Right renal pelvis (tissue), 4 donors: ENCODE measurements at regions not wholly inside any gene's neighbourhood (a gene's known extent, or its start where the extent isn't known, plus 50 kb on each side); places are given as distances from the start of the nearest gene placed in this dataset.
"Not testable (repeated sequence)": the region's sequence is repeated elsewhere in the genome, so short reads cannot be mapped to it uniquely, and the experiment has no call there.

Experiments used
- DNase-seq, 4 donors: peaks; one replicate each; pipeline ENCODE4 v3.0.0-alpha.2; 2013; ENCODE audit warnings: low read depth in 4 of 4, low spot score in 3 of 4, missing footprints in 1 of 4

GRCh38 chr2:91568391-91569338, 2877.2 kb downstream of the RPIA start:
- DNase-seq = not testable (repeated sequence)

GRCh38 chr2:91571239-91571923, 2879.9 kb downstream of the RPIA start:
- not testable (repeated sequence) for DNase-seq

- DNase-seq = not testable (repeated sequence)
Observed at GRCh38 chr2:91573018-91573417, 2881.5 kb downstream of the RPIA start.

GRCh38 chr2:91573755-91574154, 2882.3 kb downstream of the RPIA start:
- DNase-seq = not testable (repeated sequence)

- not testable (repeated sequence) for DNase-seq
Observed at GRCh38 chr2:91574255-91574654, 2882.8 kb downstream of the RPIA start.

GRCh38 chr2:91575701-91576100, 2884.2 kb downstream of the RPIA start:
- DNase-seq = not testable (repeated sequence)

GRCh38 chr2:91577406-91577805, 2885.9 kb downstream of the RPIA start:
- DNase-seq = not testable (repeated sequence)

- DNase-seq = not testable (repeated sequence)
Observed at GRCh38 chr2:91578678-91579077, 2887.2 kb downstream of the RPIA start.

- DNase-seq = not testable (repeated sequence)
Observed at GRCh38 chr2:91579555-91579954, 2888.1 kb downstream of the RPIA start.

- not testable (repeated sequence) for DNase-seq
Observed at GRCh38 chr2:91580043-91580442, 2888.6 kb downstream of the RPIA start.

- not testable (repeated sequence) for DNase-seq
Observed at GRCh38 chr2:91587098-91587497, 2895.6 kb downstream of the RPIA start.

GRCh38 chr2:91587908-91588535, 2896.5 kb downstream of the RPIA start:
- not testable (repeated sequence) for DNase-seq

GRCh38 chr2:91588782-91589223, 2897.3 kb downstream of the RPIA start:
- not testable (repeated sequence) for DNase-seq

GRCh38 chr2:91589454-91590328, 2898.2 kb downstream of the RPIA start:
- DNase-seq = not testable (repeated sequence)

GRCh38 chr2:91590381-91590780, 2898.9 kb downstream of the RPIA start:
- DNase-seq = not testable (repeated sequence)

GRCh38 chr2:91591066-91591465, 2899.6 kb downstream of the RPIA start:
- DNase-seq = not testable (repeated sequence)

GRCh38 chr2:91597436-91597835, 2906.0 kb downstream of the RPIA start:
- not testable (repeated sequence) for DNase-seq

- not testable (repeated sequence) for DNase-seq
Observed at GRCh38 chr2:91598519-91598918, 2907.0 kb downstream of the RPIA start.

- peak in 2 of 4 donors; percentile 22 to 26 for DNase-seq
Observed at GRCh38 chr2:91599000-91599399, 2907.5 kb downstream of the RPIA start.

GRCh38 chr2:91602860-91603259, 2911.4 kb downstream of the RPIA start:
- not testable (repeated sequence) for DNase-seq
